Astrocyte of the hippocampus (primary cell): ENCODE measurements at regions not wholly inside any gene's neighbourhood (a gene's known extent, or its start where the extent isn't known, plus 50 kb on each side); places are given as distances from the start of the nearest gene placed in this dataset.
"Not testable (repeated sequence)": the region's sequence is repeated elsewhere in the genome, so short reads cannot be mapped to it uniquely, and the experiment has no call there.

Experiments
- DNase-seq: peaks from one replicate; pipeline ENCODE4 v3.0.0; 2011; ENCODE audit warnings: low read depth, low spot score

GRCh38 chr15:81901319-81901718, 144.5 kb downstream of the MEX3B start:
- no peak for DNase-seq

GRCh38 chr15:81899730-81900129, 146.1 kb downstream of the MEX3B start:
- DNase-seq = no peak

GRCh38 chr15:81899024-81899423, 146.8 kb downstream of the MEX3B start:
- DNase-seq = no peak

DNA sequence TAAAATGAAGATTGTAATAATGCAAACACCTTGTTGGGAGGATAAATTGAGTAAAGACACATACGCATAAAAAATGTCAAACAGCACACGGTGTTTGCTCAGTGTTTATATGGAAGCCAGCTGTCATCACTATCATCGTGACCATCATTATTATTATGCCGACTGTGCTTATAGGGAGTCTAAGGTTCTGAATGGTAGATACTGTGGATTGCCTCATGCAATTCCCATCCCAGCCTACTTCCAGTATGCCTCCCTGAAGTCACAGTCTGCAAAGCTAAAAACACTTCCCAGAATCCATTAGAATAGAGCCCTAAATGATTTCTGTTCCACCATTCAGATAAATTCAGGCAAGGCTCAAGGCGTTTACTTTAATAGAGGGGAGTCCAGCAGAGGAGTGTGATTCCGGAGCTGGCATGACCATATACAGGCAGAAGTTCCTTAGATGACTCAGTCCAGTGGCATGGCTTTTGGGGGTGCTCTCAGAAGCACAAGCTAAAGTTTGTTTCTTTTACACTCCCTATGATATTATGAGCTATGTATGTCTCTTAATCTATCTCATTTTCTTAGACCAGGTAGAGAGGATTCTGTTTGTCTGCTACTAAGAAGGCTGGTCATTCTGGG, 148.7 kb downstream of the MEX3B start:
- DNase-seq = peak; percentile 74

GRCh38 chr15:81896356-81896755, 149.5 kb downstream of the MEX3B start:
- no peak for DNase-seq

DNA sequence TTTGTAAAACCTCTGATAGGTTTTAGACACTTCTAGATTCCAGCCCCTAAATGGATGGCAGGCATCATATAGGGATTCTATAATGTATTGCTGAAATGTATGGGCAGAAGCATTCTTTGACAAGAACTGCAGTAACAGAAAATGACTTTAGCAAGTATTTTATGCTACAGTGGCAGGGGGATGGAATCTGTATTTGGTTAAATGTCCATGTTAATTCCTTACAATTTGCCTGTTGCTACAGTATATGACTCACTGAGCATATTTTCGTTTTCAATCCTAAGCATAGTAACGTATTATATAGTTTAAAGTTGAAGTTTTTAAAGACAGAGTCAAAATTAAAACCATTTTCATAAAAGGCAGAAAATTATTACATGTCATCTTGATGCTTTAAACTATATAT, 150.1 kb downstream of the MEX3B start:
- no peak for DNase-seq

GRCh38 chr15:81894061-81894460, 151.8 kb downstream of the MEX3B start:
- no peak for DNase-seq

- DNase-seq = no peak
Measured at GRCh38 chr15:81893182-81893835, 152.5 kb downstream of the MEX3B start.

DNA sequence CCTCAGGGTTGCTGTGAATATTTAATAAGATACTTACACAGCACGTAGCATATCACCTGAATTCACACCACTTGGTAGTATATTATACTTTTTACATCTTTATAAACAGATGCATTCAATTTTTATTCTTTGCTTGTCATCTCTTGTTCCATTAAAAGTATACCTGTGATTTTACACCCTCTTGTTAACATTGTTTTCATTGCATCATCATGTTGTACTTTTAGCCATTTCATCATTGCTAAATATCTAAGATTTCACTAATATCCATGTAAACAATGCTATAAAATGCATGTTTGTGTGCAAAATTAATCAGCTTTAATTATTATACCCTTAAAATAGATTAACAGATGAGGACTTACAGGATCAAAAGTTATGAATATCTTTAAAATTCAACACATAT, 155.3 kb downstream of the MEX3B start:
- DNase-seq = no peak

DNA sequence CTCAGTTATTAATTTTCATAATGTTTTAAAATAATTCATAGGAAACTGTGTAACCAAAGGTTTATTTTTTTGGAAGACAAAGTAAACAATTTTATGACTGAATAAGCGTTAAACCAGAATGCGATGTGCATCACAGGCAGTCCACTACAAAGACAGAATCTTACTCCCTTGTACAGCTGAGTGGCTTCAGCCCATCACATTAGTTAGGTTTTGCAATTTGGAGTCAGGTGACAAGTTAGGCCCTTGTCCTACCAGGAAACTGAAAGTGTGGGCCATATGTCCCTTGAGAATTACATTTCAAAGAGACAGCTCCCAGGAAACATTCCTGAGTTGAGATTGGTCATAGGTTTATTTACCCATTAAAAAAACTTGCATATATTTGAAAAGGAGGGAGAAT, 156.3 kb downstream of the MEX3B start:
- no peak for DNase-seq

DNA sequence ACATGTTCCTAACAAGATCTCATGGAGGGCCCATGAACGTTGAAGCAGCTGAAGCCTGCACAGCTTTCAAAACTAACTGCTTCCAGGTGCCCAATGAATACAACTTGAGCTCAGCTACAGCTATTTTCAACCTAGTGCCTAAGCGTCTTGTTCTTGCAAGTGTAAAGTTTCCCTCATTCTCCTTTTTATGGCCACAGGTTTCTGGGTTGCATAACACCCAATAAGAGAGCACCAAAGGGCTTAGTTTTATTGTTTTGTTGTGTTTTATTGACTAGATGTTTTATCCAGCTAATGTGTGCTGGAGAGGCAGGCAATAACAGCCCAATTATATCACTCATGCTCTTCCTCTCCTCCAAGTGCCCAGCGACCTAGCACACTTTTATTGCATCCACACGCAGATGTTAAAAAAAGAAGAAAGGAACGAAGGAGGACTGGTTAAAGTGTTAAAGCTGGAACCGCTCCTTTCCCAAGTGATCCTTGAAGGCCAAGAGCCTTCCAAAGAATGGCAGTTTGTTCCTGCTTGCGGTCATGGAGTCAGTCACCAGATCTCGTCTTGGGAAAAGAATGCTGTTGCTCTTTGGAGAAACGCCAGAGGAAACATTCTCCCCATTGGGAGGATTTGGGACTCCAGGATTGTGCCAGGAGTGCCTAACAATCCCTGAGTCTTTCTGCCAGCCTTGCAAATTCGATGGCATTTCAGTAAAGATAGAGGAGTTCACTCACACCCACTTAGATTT, 156.9 kb downstream of the MEX3B start:
- DNase-seq = peak; percentile 72

GRCh38 chr15:81887912-81888311, 157.9 kb downstream of the MEX3B start:
- DNase-seq = peak; percentile 60

- not testable (repeated sequence) for DNase-seq
Measured at GRCh38 chr15:81887188-81887587, 158.6 kb downstream of the MEX3B start.

DNA sequence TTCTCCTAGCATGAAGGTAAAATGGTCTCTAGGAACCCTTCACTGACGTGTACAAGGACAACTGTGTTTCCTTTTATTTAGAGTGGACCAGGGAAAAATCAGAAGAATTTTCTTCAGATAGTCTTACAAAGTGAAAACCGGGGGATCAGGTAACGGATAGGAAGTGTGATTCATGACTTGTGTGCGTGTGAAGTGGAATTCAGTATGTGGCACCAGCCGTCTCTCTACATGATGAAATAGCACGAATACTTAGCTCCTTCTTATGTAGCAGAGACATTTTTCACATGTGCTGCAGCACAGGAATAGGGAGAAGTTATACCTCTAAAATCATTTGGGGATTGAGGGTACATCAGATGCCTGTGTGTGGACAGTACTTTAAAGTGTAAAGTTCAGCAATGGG, 159.2 kb downstream of the MEX3B start:
- DNase-seq = peak; percentile 8

DNA sequence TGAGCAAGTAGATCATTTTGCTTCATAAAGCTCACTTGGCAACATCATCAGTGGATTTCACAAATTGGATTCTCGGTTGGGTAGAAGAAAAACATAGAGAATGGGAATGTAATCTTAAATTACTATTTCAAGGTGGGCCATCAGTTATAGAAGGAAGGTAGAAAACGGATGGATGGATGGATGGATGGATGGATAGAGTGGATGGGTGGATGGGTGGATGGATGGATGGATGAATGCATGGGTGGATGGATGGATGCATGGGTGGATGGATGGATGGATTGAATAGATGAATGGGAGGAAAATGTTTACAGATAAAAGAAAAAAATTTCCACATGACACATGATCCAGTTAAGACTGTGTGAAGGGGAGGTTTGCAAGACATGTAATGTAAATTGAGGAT, 159.7 kb downstream of the MEX3B start:
- DNase-seq = no peak

- DNase-seq = no peak
Measured at GRCh38 chr15:81885135-81885534, 160.7 kb downstream of the MEX3B start.

DNA sequence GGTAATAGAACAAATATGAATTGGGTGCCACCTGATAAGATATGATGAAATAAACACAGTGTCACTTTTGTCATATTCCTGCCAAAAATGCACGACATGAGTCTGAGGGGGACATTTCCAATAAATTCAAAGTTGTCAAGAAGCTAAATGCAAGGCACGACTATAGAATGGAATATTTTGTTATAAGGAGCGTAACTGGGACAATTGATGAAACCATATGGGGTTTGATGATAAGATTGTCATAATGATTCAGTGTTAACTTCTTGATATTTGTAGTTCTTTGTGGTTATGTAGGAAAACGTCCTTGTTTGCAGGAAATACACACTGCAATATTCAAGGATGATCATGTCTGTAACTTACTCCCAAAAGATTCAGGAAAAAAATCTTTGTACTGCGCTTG, 163.3 kb downstream of the MEX3B start:
- no peak for DNase-seq

DNA sequence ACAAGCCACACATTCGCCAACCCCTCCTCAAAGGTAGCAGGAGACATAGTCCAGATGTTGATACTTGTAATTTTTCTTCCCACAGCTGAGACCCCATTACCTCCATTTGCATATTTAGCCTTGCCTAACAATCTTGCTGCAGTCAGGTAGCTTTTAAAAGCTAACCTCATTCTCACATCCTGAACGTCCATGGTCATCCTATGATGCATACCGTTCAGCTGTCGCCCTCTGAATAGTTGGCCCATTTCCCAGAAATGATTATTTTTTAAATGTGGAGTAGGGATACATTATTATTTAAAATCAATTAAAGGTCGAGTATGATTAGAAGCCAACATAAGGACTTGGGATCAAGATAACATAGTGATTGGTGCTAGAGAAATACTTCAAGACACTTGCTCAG, 165.0 kb downstream of the MEX3B start:
- no peak for DNase-seq

DNA sequence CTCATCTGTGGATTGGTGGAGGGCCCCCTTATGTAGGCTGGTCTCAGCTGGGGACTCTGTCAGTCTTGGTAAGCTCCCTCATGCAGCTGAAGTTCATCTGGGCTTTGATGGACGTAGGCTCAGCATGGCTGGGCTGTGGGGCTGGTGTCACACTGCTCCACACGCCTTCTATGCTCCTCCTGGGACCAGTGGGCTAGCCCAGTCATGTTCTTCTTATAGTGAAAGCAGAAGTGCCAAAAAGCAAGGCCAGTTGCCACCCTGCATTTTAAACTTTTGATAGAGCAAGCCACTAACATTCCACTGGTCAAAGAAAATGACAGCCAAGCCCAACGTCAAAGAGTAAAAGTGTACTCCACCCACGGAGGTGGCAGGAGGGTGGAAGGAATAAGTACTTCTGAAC, 165.5 kb downstream of the MEX3B start:
- DNase-seq = no peak

- not testable (repeated sequence) for DNase-seq
Measured at GRCh38 chr15:81875717-81876116, 170.1 kb downstream of the MEX3B start.

DNA sequence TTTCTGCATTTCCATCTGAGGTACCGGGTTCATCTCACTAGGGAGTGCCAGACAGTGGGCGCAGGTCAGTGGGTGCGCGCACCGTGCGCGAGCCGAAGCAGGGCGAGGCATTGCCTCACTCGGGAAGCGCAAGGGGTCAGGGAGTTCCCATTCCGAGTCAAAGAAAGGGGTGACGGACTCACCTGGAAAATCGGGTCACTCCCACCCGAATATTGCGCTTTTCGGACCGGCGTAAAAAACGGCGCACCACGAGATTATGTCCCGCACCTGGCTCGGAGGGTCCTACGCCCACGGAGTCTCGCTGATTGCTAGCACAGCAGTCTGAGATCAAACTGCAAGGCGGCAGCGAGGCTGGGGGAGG, 175.1 kb downstream of the MEX3B start:
- DNase-seq = not testable (repeated sequence)

DNA sequence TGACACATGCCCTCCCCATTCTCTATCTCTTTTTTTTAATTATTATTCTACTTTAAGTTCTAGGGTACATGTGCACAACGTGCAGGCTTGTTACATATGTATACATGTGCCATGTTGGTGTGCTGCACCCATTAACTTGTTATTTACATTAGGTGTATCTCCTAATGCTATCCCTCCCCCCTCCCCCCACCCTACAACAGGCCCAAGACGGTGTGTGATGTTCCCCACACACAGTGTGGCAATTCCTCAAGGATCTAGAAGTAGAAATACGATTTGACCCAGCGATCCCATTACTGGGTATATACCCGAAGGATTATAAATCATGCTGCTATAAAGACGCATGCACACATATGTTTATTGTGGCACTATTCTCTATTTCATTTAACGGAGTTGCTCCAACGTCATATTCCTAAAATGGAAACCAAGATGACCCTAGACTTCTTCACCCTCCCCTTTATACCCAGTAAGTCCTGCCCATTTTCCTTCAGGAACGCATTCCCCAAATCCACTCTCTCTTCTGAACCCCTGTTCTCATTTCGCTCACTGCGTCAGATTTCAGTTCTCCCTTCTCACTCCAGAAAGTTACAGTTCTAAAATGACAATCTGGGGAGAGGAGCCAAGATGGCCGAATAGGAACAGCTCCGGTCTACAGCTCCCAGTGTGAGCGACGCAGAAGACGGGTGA, 175.6 kb downstream of the MEX3B start:
- DNase-seq = not testable (repeated sequence)
